ENCODE measurements at regions not wholly inside any gene's neighbourhood (a gene's known extent, or its start where the extent isn't known, plus 50 kb on each side); places are given as distances from the start of the nearest gene placed in this dataset.
"Not testable (repeated sequence)": the region's sequence is repeated elsewhere in the genome, so short reads cannot be mapped to it uniquely, and the experiment has no call there.

DNA sequence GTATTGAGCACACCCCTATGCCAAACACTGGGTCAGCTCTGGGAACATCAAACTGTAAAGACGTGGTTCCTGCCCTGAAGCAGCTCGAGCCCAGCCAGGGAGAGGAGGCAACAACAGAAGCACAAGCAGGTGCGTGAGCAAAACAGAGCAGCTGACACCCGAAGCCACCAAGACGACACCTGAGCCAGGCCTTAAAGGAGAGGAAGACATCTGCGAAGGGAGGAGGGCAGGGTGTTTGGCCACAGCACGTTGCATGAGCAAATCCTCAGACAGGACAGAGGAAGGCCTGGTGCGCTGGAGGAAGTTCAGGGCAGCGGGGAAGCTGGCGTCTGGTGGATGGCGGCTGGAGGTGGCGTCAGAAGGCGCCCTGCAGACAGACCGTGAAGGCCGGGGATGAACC, 172.0 kb downstream of the KLRB1 start:
- TF ChIP-seq SOX5 (CRISPR knock-in tag; IDR thresholded peaks at IDR 0.05; ENCODE audit: borderline replicate concordance); ZNF281 (CRISPR knock-in tag; IDR thresholded peaks at IDR 0.05; ENCODE audit: borderline replicate concordance); CTCF (CRISPR knock-in tag; IDR thresholded peaks at IDR 0.05); ZNF207 (IDR thresholded peaks at IDR 0.05; ENCODE audit: borderline replicate concordance); HDAC2 (CRISPR knock-in tag; IDR thresholded peaks at IDR 0.05); FOXJ3 (CRISPR knock-in tag; IDR thresholded peaks at IDR 0.05; ENCODE audit: borderline replicate concordance); RARA (CRISPR knock-in tag; IDR thresholded peaks at IDR 0.05); SP2 (CRISPR knock-in tag; IDR thresholded peaks at IDR 0.05); RAD51 (IDR thresholded peaks at IDR 0.05; ENCODE audit: borderline replicate concordance); ZNF138 (CRISPR knock-in tag; IDR thresholded peaks at IDR 0.05; ENCODE audit: low read depth); RFX5 (IDR thresholded peaks at IDR 0.05; ENCODE audit: low read depth, low read length): not testable (repeated sequence)
- TF ChIP-seq, protein P1, sequence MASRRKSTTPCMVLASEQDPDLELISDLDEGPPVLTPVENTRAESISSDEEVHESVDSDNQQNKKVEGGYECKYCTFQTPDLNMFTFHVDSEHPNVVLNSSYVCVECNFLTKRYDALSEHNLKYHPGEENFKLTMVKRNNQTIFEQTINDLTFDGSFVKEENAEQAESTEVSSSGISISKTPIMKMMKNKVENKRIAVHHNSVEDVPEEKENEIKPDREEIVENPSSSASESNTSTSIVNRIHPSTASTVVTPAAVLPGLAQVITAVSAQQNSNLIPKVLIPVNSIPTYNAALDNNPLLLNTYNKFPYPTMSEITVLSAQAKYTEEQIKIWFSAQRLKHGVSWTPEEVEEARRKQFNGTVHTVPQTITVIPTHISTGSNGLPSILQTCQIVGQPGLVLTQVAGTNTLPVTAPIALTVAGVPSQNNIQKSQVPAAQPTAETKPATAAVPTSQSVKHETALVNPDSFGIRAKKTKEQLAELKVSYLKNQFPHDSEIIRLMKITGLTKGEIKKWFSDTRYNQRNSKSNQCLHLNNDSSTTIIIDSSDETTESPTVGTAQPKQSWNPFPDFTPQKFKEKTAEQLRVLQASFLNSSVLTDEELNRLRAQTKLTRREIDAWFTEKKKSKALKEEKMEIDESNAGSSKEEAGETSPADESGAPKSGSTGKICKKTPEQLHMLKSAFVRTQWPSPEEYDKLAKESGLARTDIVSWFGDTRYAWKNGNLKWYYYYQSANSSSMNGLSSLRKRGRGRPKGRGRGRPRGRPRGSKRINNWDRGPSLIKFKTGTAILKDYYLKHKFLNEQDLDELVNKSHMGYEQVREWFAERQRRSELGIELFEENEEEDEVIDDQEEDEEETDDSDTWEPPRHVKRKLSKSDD (CRISPR knock-in tag; IDR thresholded peaks at IDR 0.05; ENCODE audit: low read depth), result not testable (repeated sequence)
